Activated naive CD8-positive, alpha-beta T cell (primary cell): ENCODE measurements at regions not wholly inside any gene's neighbourhood (a gene's known extent, or its start where the extent isn't known, plus 50 kb on each side); places are given as distances from the start of the nearest gene placed in this dataset.
"Not testable (repeated sequence)": the region's sequence is repeated elsewhere in the genome, so short reads cannot be mapped to it uniquely, and the experiment has no call there.

Experiments
- H3K27ac Mint-ChIP-seq: one replicate; pipeline ENCODE4 v1.8.0; 2021; ENCODE audit warnings: mixed read lengths
- H3K27me3 Mint-ChIP-seq: one replicate; pipeline ENCODE4 v1.8.0; 2021; ENCODE audit warnings: mixed read lengths
- H3K36me3 Mint-ChIP-seq: one replicate; pipeline ENCODE4 v1.8.0; 2021; ENCODE audit warnings: mixed read lengths
- H3K4me1 Mint-ChIP-seq: one replicate; pipeline ENCODE4 v1.8.0; 2021; ENCODE audit warnings: low read depth, mixed read lengths
- H3K4me3 Mint-ChIP-seq: one replicate; pipeline ENCODE4 v1.8.0; 2021; ENCODE audit warnings: mild to moderate bottlenecking, mixed read lengths
- H3K9me3 Mint-ChIP-seq: one replicate; pipeline ENCODE4 v1.8.0; 2021; ENCODE audit warnings: low read depth, mixed read lengths

DNA sequence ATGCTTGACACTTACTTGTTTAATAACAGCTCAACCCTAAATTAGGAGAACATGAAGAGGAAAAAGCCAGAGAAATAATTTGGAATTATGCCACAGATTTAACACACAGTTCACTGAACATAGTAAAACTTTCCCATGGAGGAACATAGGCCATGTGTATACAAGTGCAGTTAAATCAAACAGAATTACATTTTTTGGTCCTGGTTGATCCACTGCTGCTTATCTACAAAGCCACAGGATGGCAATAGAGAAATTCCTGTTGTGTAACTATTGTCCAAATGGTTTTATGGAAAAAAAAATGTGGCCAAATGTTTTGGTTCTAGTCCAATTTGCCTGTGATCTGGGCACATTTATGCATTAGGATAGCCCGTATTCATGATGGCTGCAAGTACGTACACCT is 136.8 kb downstream of the ALDH8A1 start:
- H3K27ac Mint-ChIP-seq, result no peak overlapping the region
- no peaks in the 10 kb centered on the region for H3K36me3 Mint-ChIP-seq
- no peak overlapping the region for H3K4me3 Mint-ChIP-seq
- no peaks in the 10 kb centered on the region for H3K9me3 Mint-ChIP-seq
- H3K4me1 Mint-ChIP-seq, result no peaks in the 10 kb centered on the region
- H3K27me3 Mint-ChIP-seq, result no peaks in the 10 kb centered on the region

GRCh38 chr6:134810402-134810801 is 139.5 kb downstream of the ALDH8A1 start:
- no peaks in the 10 kb centered on the region for H3K36me3 Mint-ChIP-seq
- H3K4me3 Mint-ChIP-seq, result no peak overlapping the region
- peaks cover 3% of the 10 kb centered on the region for H3K27me3 Mint-ChIP-seq
- no peaks in the 10 kb centered on the region for H3K9me3 Mint-ChIP-seq
- no peak overlapping the region for H3K27ac Mint-ChIP-seq
- no peaks in the 10 kb centered on the region for H3K4me1 Mint-ChIP-seq

DNA sequence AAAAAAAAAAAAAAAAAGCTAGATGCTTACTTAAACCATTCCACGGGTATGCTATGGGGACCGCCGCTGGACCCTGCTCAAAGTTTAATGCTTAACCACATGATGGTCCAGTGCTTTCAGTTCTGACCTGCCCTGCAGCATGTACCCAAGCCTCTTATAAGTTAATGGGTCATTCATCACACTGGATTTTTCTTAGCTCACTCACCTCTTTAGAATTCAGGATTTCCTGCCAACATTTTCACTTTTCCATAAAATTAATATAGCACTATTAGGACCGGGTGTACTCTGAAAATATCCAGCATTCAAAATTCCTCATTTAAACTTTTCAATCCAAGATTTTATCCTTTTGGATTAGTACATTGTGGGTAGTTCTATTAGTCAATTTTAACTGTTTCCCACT is 140.8 kb downstream of the ALDH8A1 start:
- Mint-ChIP-seq H3K36me3 (no peaks in the 10 kb centered on the region), H3K27ac (no peak overlapping the region), H3K27me3 (peaks cover 3% of the 10 kb centered on the region), H3K9me3 (no peaks in the 10 kb centered on the region), H3K4me3 (no peak overlapping the region), H3K4me1 (no peaks in the 10 kb centered on the region)

DNA sequence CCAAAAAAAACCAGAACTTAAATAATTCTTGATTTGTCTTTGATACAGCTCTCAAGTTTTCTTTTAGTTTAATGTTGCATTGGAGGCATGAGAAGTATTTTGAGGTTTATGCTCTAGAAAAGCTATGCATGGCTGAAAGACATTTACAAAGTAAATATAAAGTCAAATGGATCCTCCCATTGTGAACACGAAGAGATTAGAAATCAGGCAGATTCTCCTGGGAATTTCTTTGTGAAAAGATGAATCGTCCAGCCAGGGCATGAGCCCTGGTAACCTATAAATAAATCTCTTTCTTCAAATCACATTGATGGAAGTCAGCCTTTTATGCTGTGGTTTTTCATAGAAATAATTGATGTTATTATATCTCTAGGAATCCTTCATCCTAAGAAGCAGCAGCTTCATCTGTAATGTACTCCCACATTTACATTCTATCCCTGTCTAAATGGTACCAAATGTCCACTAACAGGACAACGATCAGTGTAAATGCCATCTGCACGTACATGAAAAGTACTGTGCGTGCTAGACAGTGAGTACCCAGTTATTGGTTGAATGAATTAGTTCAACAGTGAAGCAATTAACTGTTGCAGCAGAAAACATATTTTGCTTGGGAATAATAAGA is 143.6 kb downstream of the ALDH8A1 start:
- H3K36me3 Mint-ChIP-seq, result no peaks in the 10 kb centered on the region

GRCh38 chr6:134805168-134805567 is 144.7 kb downstream of the ALDH8A1 start:
- no peak overlapping the region for H3K27ac Mint-ChIP-seq
- peaks cover 3% of the 10 kb centered on the region for H3K27me3 Mint-ChIP-seq

More for the DNA sequence above, 143.6 kb downstream of the ALDH8A1 start:
- Mint-ChIP-seq H3K4me1 (no peaks in the 10 kb centered on the region), H3K4me3 (no peak overlapping the region), H3K27me3 (peaks cover 3% of the 10 kb centered on the region), H3K9me3 (no peaks in the 10 kb centered on the region), H3K27ac (no peak overlapping the region)

DNA sequence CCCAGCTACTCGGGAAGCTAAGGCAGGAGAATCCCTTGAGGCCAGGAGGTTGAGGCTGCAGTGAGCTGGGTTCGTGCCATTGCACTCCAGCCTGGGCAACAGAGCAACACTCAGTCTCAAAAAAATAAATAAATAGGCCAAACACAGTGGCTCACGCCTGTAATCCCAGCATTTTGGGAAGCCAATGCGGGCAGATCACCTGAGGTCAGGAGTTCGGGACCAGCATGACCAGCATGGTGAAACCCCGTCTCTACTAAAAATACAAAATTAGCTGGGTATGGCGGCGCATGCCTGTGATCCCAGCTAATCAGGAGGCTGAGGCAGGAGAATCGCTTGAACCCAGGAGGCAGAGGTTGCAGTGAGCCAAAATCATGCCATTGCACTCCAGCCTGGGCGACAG is 145.6 kb downstream of the ALDH8A1 start:
- not testable (repeated sequence) for H3K36me3 Mint-ChIP-seq, H3K9me3 Mint-ChIP-seq, H3K4me3 Mint-ChIP-seq, H3K27ac Mint-ChIP-seq, H3K4me1 Mint-ChIP-seq, H3K27me3 Mint-ChIP-seq

More at GRCh38 chr6:134805168-134805567, 144.7 kb downstream of the ALDH8A1 start:
- Mint-ChIP-seq H3K4me3 (no peak overlapping the region), H3K9me3 (no peaks in the 10 kb centered on the region), H3K4me1 (no peaks in the 10 kb centered on the region), H3K36me3 (no peaks in the 10 kb centered on the region)

- H3K27ac Mint-ChIP-seq, result no peak overlapping the region
- no peak overlapping the region for H3K4me3 Mint-ChIP-seq
- H3K36me3 Mint-ChIP-seq, result no peaks in the 10 kb centered on the region
- peaks cover 3% of the 10 kb centered on the region for H3K27me3 Mint-ChIP-seq
- H3K9me3 Mint-ChIP-seq, result no peaks in the 10 kb centered on the region
- no peaks in the 10 kb centered on the region for H3K4me1 Mint-ChIP-seq
Measured at GRCh38 chr6:134802426-134803058, 147.4 kb downstream of the ALDH8A1 start.

GRCh38 chr6:134797400-134798113 is 152.3 kb downstream of the ALDH8A1 start:
- Mint-ChIP-seq H3K4me1 (no peaks in the 10 kb centered on the region), H3K9me3 (no peaks in the 10 kb centered on the region)

DNA sequence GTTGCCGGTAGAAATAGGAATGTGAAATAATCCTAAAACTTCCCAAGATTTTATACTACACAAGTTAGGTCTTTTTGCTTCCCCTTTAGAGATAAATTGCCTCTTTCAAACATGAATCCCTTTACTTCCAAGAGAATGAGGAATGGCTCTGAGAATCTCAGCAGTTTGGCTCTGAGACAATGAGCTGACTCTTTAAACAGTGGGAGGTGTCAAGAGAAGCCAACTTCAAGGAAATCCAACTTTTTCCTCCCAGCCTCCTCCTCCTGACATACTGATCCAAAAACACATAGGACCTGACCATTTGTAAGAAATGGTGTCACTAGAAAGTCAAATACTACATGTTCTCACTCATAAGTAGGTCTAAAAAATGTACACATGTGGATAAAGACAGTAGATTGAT is 154.2 kb downstream of the ALDH8A1 start:
- Mint-ChIP-seq H3K9me3 (peaks cover 11% of the 10 kb centered on the region), H3K4me1 (no peaks in the 10 kb centered on the region)

More at GRCh38 chr6:134797400-134798113, 152.3 kb downstream of the ALDH8A1 start:
- Mint-ChIP-seq H3K27ac (no peak overlapping the region), H3K27me3 (no peaks in the 10 kb centered on the region), H3K4me3 (no peak overlapping the region), H3K36me3 (peaks cover 3% of the 10 kb centered on the region)

GRCh38 chr6:134795001-134795400 is 154.9 kb downstream of the ALDH8A1 start:
- Mint-ChIP-seq H3K36me3 (peaks cover 18% of the 10 kb centered on the region), H3K27me3 (no peaks in the 10 kb centered on the region), H3K4me3 (no peak overlapping the region), H3K9me3 (peaks cover 11% of the 10 kb centered on the region), H3K27ac (no peak overlapping the region), H3K4me1 (no peaks in the 10 kb centered on the region)

More for the DNA sequence above, 154.2 kb downstream of the ALDH8A1 start:
- Mint-ChIP-seq H3K36me3 (peaks cover 14% of the 10 kb centered on the region), H3K4me3 (no peak overlapping the region), H3K27ac (no peak overlapping the region), H3K27me3 (no peaks in the 10 kb centered on the region)

GRCh38 chr6:134791243-134791843 is 158.6 kb downstream of the ALDH8A1 start:
- H3K4me3 Mint-ChIP-seq, H3K27me3 Mint-ChIP-seq, H3K27ac Mint-ChIP-seq, H3K4me1 Mint-ChIP-seq: not testable (repeated sequence)
- H3K36me3 Mint-ChIP-seq, result peaks cover 18% of the 10 kb centered on the region
- H3K9me3 Mint-ChIP-seq, result peaks cover 11% of the 10 kb centered on the region

- Mint-ChIP-seq H3K27ac (no peak overlapping the region), H3K4me3 (no peak overlapping the region), H3K27me3 (no peaks in the 10 kb centered on the region), H3K36me3 (peaks cover 15% of the 10 kb centered on the region), H3K4me1 (no peaks in the 10 kb centered on the region), H3K9me3 (peaks cover 11% of the 10 kb centered on the region)
Measured at GRCh38 chr6:134787261-134787877, 162.5 kb downstream of the ALDH8A1 start.

GRCh38 chr6:134784336-134784735 is 165.6 kb downstream of the ALDH8A1 start:
- Mint-ChIP-seq H3K36me3 (peaks cover 6% of the 10 kb centered on the region), H3K27ac (no peak overlapping the region), H3K4me1 (no peaks in the 10 kb centered on the region), H3K4me3 (no peak overlapping the region), H3K27me3 (no peaks in the 10 kb centered on the region), H3K9me3 (peaks cover 3% of the 10 kb centered on the region)

DNA sequence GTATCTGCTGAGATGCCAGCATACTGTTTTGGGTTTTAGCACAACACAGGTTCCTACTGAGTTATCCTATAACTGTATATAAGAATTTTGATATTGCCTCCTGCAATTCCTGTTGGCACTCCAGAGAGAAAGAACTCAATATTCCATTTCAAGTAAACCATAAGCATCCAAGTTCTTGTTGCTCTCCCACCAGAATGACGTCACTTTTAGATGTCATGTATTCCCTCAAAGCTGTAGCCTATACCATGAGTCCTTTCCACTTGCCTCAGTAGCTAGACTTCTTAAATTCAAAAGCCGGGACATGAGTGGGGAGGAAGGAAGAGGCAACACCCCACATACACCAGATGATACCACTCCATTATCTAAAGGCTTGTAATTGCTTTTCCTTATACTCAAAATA is 171.5 kb downstream of the ALDH8A1 start:
- H3K36me3 Mint-ChIP-seq, result peaks cover 12% of the 10 kb centered on the region
- no peaks in the 10 kb centered on the region for H3K27me3 Mint-ChIP-seq
- peaks cover 3% of the 10 kb centered on the region for H3K9me3 Mint-ChIP-seq
- no peaks in the 10 kb centered on the region for H3K4me1 Mint-ChIP-seq
- no peak overlapping the region for H3K27ac Mint-ChIP-seq
- no peak overlapping the region for H3K4me3 Mint-ChIP-seq

- Mint-ChIP-seq H3K9me3 (no peaks in the 10 kb centered on the region), H3K4me1 (no peaks in the 10 kb centered on the region), H3K27ac (no peak overlapping the region), H3K4me3 (no peak overlapping the region), H3K36me3 (peaks cover 7% of the 10 kb centered on the region), H3K27me3 (no peaks in the 10 kb centered on the region)
Measured at GRCh38 chr6:134774201-134774638, 175.7 kb downstream of the ALDH8A1 start.
